GM23338 (cell line): ENCODE measurements at regions not wholly inside any gene's neighbourhood (a gene's known extent, or its start where the extent isn't known, plus 50 kb on each side); places are given as distances from the start of the nearest gene placed in this dataset.

ENCODE experiments used
- EZH2 ChIP-seq: fragments of 200-600 bp; sonication (generic); IDR thresholded peaks from one replicate; pipeline ENCODE4 v1.8.0; 2017; ENCODE audit warnings: antibody characterized with exemption, mild to moderate bottlenecking, low read depth; ENCODE audit not compliant: unreplicated experiment
- REST ChIP-seq: IDR thresholded peaks from one replicate; pipeline ENCODE4 v1.6.1; 2018; ENCODE audit warnings: antibody characterized with exemption; ENCODE audit not compliant: unreplicated experiment
- TF ChIP-seq, protein P1 (sequence below): fragments of 250-450 bp; sonication (Bioruptor Pico); IDR thresholded peaks from 2 replicates; pipeline ENCODE4 v1.5.0; 2020; ENCODE audit warnings: mild to moderate bottlenecking, moderate library complexity

DNA sequence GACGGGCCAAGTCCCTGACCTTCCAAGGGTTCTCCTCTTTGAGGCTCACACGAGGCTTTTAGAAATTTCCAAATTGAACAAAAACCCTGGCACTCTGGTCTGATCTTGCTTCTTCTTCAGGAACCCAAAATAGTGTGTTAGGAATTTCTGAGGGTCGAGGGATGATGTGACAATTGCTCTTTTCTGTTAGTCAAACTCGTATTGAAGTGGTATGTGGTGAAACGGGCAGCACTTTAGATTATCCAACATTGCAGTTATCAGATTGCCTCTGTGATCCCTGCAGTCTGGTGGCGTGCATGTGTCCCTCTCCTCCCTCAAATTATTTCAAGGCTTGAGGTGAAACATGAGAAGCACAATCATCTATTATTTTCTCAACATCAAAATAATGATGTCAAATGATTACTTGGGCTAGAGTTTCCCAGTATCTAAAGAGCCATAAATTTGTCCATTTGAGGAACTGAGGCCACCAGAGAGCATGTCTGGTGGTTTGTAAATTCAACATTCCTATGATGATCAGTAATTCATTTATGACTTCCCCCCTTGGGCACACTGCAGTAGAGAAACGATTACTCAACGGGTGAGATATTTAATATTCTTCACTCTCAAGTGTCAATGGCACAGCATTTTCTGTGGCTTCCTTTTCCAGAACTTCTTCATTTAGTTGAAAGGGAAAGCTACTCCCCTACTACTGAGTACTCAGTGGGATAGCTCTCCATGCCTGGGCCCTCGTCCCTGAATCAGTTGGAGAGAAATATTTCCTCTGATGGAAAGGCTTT lies 308.6 kb upstream of the MAP3K7 start (continued):
- TF ChIP-seq, protein P1, sequence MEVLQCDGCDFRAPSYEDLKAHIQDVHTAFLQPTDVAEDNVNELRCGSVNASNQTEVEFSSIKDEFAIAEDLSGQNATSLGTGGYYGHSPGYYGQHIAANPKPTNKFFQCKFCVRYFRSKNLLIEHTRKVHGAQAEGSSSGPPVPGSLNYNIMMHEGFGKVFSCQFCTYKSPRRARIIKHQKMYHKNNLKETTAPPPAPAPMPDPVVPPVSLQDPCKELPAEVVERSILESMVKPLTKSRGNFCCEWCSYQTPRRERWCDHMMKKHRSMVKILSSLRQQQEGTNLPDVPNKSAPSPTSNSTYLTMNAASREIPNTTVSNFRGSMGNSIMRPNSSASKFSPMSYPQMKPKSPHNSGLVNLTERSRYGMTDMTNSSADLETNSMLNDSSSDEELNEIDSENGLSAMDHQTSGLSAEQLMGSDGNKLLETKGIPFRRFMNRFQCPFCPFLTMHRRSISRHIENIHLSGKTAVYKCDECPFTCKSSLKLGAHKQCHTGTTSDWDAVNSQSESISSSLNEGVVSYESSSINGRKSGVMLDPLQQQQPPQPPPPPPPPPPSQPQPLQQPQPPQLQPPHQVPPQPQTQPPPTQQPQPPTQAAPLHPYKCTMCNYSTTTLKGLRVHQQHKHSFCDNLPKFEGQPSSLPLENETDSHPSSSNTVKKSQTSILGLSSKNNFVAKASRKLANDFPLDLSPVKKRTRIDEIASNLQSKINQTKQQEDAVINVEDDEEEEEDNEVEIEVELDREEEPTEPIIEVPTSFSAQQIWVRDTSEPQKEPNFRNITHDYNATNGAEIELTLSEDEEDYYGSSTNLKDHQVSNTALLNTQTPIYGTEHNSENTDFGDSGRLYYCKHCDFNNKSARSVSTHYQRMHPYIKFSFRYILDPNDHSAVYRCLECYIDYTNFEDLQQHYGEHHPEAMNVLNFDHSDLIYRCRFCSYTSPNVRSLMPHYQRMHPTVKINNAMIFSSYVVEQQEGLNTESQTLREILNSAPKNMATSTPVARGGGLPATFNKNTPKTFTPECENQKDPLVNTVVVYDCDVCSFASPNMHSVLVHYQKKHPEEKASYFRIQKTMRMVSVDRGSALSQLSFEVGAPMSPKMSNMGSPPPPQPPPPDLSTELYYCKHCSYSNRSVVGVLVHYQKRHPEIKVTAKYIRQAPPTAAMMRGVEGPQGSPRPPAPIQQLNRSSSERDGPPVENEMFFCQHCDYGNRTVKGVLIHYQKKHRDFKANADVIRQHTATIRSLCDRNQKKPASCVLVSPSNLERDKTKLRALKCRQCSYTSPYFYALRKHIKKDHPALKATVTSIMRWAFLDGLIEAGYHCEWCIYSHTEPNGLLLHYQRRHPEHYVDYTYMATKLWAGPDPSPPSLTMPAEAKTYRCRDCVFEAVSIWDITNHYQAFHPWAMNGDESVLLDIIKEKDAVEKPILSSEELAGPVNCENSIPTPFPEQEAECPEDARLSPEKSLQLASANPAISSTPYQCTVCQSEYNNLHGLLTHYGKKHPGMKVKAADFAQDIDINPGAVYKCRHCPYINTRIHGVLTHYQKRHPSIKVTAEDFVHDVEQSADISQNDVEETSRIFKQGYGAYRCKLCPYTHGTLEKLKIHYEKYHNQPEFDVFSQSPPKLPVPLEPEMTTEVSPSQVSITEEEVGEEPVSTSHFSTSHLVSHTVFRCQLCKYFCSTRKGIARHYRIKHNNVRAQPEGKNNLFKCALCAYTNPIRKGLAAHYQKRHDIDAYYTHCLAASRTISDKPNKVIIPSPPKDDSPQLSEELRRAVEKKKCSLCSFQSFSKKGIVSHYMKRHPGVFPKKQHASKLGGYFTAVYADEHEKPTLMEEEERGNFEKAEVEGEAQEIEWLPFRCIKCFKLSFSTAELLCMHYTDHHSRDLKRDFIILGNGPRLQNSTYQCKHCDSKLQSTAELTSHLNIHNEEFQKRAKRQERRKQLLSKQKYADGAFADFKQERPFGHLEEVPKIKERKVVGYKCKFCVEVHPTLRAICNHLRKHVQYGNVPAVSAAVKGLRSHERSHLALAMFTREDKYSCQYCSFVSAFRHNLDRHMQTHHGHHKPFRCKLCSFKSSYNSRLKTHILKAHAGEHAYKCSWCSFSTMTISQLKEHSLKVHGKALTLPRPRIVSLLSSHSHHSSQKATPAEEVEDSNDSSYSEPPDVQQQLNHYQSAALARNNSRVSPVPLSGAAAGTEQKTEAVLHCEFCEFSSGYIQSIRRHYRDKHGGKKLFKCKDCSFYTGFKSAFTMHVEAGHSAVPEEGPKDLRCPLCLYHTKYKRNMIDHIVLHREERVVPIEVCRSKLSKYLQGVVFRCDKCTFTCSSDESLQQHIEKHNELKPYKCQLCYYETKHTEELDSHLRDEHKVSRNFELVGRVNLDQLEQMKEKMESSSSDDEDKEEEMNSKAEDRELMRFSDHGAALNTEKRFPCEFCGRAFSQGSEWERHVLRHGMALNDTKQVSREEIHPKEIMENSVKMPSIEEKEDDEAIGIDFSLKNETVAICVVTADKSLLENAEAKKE (CRISPR knock-in tag) = no peak
- TF ChIP-seq EZH2 (no peak), REST (no peak)
